HepG2 (cell line): ENCODE measurements at regions not wholly inside any gene's neighbourhood (a gene's known extent, or its start where the extent isn't known, plus 50 kb on each side); places are given as distances from the start of the nearest gene placed in this dataset.

Experiments
- ATAC-seq: fragments of 200-7000 bp; cut with Tn5 transposase; 3 replicates; pipeline ENCODE4 v1.9.1; 2020; ENCODE audit warnings: mild to moderate bottlenecking, moderate library complexity
- BruUV-seq: library from RNA; stranded (reverse); fragments of 400-500 nt; replicated peaks from 2 replicates; lab custom pipeline; 2021; lab: Mats Ljungman, UMichigan
- CTCF ChIA-PET: fragments of 300-600 bp; formaldehyde crosslinking; extraction: SDS; loops from one replicate; lab custom pipeline; 2021; ENCODE audit warnings: low total read pairs, inconsistent platforms, low intra/inter-chr PET ratio; lab: Yijun Ruan, JAX
- POLR2A ChIA-PET: fragments of 350-600 bp; sonication (Branson Sonifier 250); formaldehyde crosslinking; loops from one replicate; lab custom pipeline; 2020; ENCODE audit warnings: antibody characterized with exemption, inconsistent platforms; lab: Yijun Ruan, JAX
- DNase-seq: peaks from one replicate; pipeline ENCODE4 v3.0.0-alpha.2; 2015; ENCODE audit warnings: low spot score
- FAIRE-seq: peaks from 3 replicates; lab custom pipeline; 2011; peaks lifted over from hg19 to GRCh38; lab: Jason Lieb, UNC
- H2AFZ ChIP-seq: one replicate; pipeline ENCODE4 v1.6.1; 2011; ENCODE audit warnings: low read length, inconsistent platforms
- H3K27ac ChIP-seq: fragments of 300-600 bp; 3 replicates; pipeline ENCODE4 v1.8.0; 2011; ENCODE audit warnings: mixed run types, mild to moderate bottlenecking, mixed read lengths, low read length, inconsistent platforms; ENCODE audit not compliant: insufficient read depth; ENCODE audit errors: extremely low read length
- H3K27me3 ChIP-seq, 2 experiments: fragments of 200-600 bp in 1 of 2; 2 replicates in 1 of 2; 3 replicates in 1 of 2; pipeline versions ENCODE4 v1.6.0 to v1.8.0; 2011; ENCODE audit warnings: low read length in 2 of 2, mild to moderate bottlenecking in 2 of 2, moderate library complexity in 2 of 2, inconsistent platforms in 1 of 2; ENCODE audit not compliant: insufficient read depth in 2 of 2, control insufficient read depth in 1 of 2
- H3K36me3 ChIP-seq, 2 experiments: fragments of 200-600 bp in 1 of 2; replicated peaks in 1 of 2; 2 replicates in 1 of 2; 3 replicates in 1 of 2; pipeline versions ENCODE4 v1.5.1 to v1.8.0; 2011; ENCODE audit warnings: low read length in 2 of 2, inconsistent platforms in 1 of 2; ENCODE audit not compliant: insufficient read depth in 2 of 2, control insufficient read depth in 1 of 2
- H3K4me1 ChIP-seq: 2 replicates; pipeline ENCODE4 v1.5.1; 2012; ENCODE audit warnings: low read length, inconsistent platforms; ENCODE audit not compliant: insufficient read depth
- H3K4me2 ChIP-seq: 2 replicates; pipeline ENCODE4 v1.6.0; 2011; ENCODE audit warnings: low read depth, low read length, inconsistent platforms
- H3K4me3 ChIP-seq, 3 experiments: fragments of 200-600 bp in 1 of 3; sonication (generic), shearing (Covaris generic) in 1 of 3; replicated peaks in 1 of 3; 2 replicates each; pipeline ENCODE4 v1.5.1; 2011 to 2016; ENCODE audit warnings: low read length in 3 of 3, inconsistent platforms in 2 of 3, low read depth in 2 of 3, mild to moderate bottlenecking in 2 of 3, control low read depth in 1 of 3, mixed read lengths in 1 of 3; ENCODE audit not compliant: insufficient read depth in 1 of 3
- H3K79me2 ChIP-seq: one replicate; pipeline ENCODE4 v1.6.1; 2011; ENCODE audit warnings: low read length, inconsistent platforms; ENCODE audit not compliant: insufficient read depth
- H3K9ac ChIP-seq: 2 replicates; pipeline ENCODE4 v1.6.0; 2011; ENCODE audit warnings: mild to moderate bottlenecking, low read depth, low read length, inconsistent platforms; ENCODE audit not compliant: insufficient read depth
- H3K9me3 ChIP-seq: 2 replicates; pipeline ENCODE4 v1.5.1; 2012; ENCODE audit warnings: mild to moderate bottlenecking, low read length
- H4K20me1 ChIP-seq: 2 replicates; pipeline ENCODE4 v1.6.0; 2011; ENCODE audit warnings: inconsistent platforms, mild to moderate bottlenecking, low read length, moderate library complexity; ENCODE audit not compliant: insufficient read depth
- ARNT2 ChIP-seq: sonication (generic); formaldehyde crosslinking; IDR thresholded peaks from 2 replicates; pipeline ENCODE4 v1.8.0; 2022; ENCODE audit warnings: mild to moderate bottlenecking, low read depth, missing genetic modification reagents, moderate library complexity
- BRCA1 ChIP-seq: sonication (generic); formaldehyde crosslinking; IDR thresholded peaks from 2 replicates; pipeline ENCODE4 v1.4.0; 2020; ENCODE audit warnings: missing genetic modification reagents
- HCFC1 ChIP-seq: fragments of 150-350 bp; IDR thresholded peaks from 2 replicates; pipeline ENCODE4 v1.6.1; 2014; ENCODE audit warnings: low read depth, low read length
- KLF15 ChIP-seq: sonication (generic); formaldehyde crosslinking; IDR thresholded peaks from 2 replicates; pipeline ENCODE4 v1.8.1; 2023; ENCODE audit warnings: borderline replicate concordance, mild to moderate bottlenecking, inconsistent platforms, missing genetic modification reagents, mixed read lengths
- MEIS1 ChIP-seq: sonication (generic); formaldehyde crosslinking; IDR thresholded peaks from 2 replicates; pipeline ENCODE4 v1.9.0; 2021; ENCODE audit warnings: mild to moderate bottlenecking, missing genetic modification reagents, moderate library complexity, borderline replicate concordance
- SCMH1 ChIP-seq: sonication (generic); formaldehyde crosslinking; IDR thresholded peaks from 2 replicates; pipeline ENCODE4 v1.9.0; 2021; ENCODE audit warnings: missing genetic modification reagents, mild to moderate bottlenecking, borderline replicate concordance
- SETDB1 ChIP-seq: sonication (generic); formaldehyde crosslinking; IDR thresholded peaks from 2 replicates; pipeline ENCODE4 v1.5.1; 2020; ENCODE audit warnings: missing genetic modification reagents, mild to moderate bottlenecking, borderline replicate concordance
- ZBTB20 ChIP-seq: sonication (generic); formaldehyde crosslinking; IDR thresholded peaks from 2 replicates; pipeline ENCODE4 v1.8.1; 2023; ENCODE audit warnings: missing genetic modification reagents, low read depth, mild to moderate bottlenecking, borderline replicate concordance
- ZNF280D ChIP-seq: sonication (generic); formaldehyde crosslinking; IDR thresholded peaks from 2 replicates; pipeline ENCODE4 v1.5.1; 2020; ENCODE audit warnings: mild to moderate bottlenecking, missing genetic modification reagents
- ZNF3 ChIP-seq: IDR thresholded peaks from 2 replicates; pipeline ENCODE4 v1.7.0; 2017; ENCODE audit warnings: inconsistent platforms
- ZNF367 ChIP-seq: sonication (generic); formaldehyde crosslinking; IDR thresholded peaks from 2 replicates; pipeline ENCODE4 v1.4.0; 2020; ENCODE audit warnings: missing genetic modification reagents, borderline replicate concordance
- ZNF749 ChIP-seq: sonication (generic); formaldehyde crosslinking; IDR thresholded peaks from 2 replicates; pipeline ENCODE4 v1.8.0; 2022; ENCODE audit warnings: mild to moderate bottlenecking, missing genetic modification reagents, moderate library complexity, borderline replicate concordance
- ZNF792 ChIP-seq: IDR thresholded peaks from 2 replicates; pipeline ENCODE4 v1.6.1; 2016
- in situ Hi-C: cut with HindIII; loops from 2 replicates; pipeline ENCODE4 v1.10.0; 2017; ENCODE audit warnings: low pct_unique_long_range_greater_than_20kb; ENCODE audit not compliant: extremely low pct_ligation_motif_present
- intact Hi-C: fragments of 100-400 bp; cut with micrococcal nuclease; formaldehyde crosslinking; loops from one replicate; pipeline ENCODE4 v1.10.0; 2022; ENCODE audit not compliant: unreplicated experiment
- TF ChIP-seq, protein P1 (sequence below): sonication (generic); formaldehyde crosslinking; IDR thresholded peaks from 2 replicates; pipeline ENCODE4 v1.8.1; 2023; ENCODE audit warnings: mild to moderate bottlenecking, inconsistent platforms, moderate library complexity, missing genetic modification reagents, borderline replicate concordance
- TF ChIP-seq, protein P2 (sequence below): sonication (generic); formaldehyde crosslinking; conservative IDR thresholded peaks from 2 replicates; pipeline ENCODE4 v1.8.0; 2022; ENCODE audit warnings: mild to moderate bottlenecking, moderate library complexity, missing genetic modification reagents
- TF ChIP-seq, protein P3 (sequence below): sonication (generic); formaldehyde crosslinking; IDR thresholded peaks from 2 replicates; pipeline ENCODE4 v1.8.0; 2022; ENCODE audit warnings: missing genetic modification reagents, mild to moderate bottlenecking, inconsistent platforms, borderline replicate concordance

- H3K79me2 ChIP-seq, result no peaks in the 10 kb centered on the region
- no peaks in the 10 kb centered on the region for H3K4me1 ChIP-seq
- no peak for TF ChIP-seq HCFC1
- TF ChIP-seq MEIS1 (CRISPR knock-in tag), result no peak
- TF ChIP-seq ZNF792, result no peak
- TF ChIP-seq, protein P1, sequence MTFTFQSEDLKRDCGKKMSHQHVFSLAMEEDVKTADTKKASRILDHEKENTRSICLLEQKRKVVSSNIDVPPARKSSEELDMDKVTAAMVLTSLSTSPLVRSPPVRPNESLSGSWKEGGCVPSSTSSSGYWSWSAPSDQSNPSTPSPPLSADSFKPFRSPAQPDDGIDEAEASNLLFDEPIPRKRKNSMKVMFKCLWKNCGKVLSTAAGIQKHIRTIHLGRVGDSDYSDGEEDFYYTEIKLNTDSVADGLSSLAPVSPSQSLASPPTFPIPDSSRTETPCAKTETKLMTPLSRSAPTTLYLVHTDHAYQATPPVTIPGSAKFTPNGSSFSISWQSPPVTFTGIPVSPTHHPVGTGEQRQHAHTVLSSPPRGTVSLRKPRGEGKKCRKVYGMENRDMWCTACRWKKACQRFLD (CRISPR knock-in tag), result no peak
- no peak for TF ChIP-seq KLF15 (CRISPR knock-in tag)
- TF ChIP-seq, protein P2, sequence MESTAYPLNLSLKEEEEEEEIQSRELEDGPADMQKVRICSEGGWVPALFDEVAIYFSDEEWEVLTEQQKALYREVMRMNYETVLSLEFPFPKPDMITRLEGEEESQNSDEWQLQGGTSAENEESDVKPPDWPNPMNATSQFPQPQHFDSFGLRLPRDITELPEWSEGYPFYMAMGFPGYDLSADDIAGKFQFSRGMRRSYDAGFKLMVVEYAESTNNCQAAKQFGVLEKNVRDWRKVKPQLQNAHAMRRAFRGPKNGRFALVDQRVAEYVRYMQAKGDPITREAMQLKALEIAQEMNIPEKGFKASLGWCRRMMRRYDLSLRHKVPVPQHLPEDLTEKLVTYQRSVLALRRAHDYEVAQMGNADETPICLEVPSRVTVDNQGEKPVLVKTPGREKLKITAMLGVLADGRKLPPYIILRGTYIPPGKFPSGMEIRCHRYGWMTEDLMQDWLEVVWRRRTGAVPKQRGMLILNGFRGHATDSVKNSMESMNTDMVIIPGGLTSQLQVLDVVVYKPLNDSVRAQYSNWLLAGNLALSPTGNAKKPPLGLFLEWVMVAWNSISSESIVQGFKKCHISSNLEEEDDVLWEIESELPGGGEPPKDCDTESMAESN (CRISPR knock-in tag), result no peak
- no peak for TF ChIP-seq ZBTB20
- no peak for TF ChIP-seq SCMH1 (CRISPR knock-in tag)
- no peak for TF ChIP-seq SETDB1
- TF ChIP-seq ZNF280D (CRISPR knock-in tag), result no peak
- TF ChIP-seq BRCA1, result no peak
- TF ChIP-seq, protein P3, sequence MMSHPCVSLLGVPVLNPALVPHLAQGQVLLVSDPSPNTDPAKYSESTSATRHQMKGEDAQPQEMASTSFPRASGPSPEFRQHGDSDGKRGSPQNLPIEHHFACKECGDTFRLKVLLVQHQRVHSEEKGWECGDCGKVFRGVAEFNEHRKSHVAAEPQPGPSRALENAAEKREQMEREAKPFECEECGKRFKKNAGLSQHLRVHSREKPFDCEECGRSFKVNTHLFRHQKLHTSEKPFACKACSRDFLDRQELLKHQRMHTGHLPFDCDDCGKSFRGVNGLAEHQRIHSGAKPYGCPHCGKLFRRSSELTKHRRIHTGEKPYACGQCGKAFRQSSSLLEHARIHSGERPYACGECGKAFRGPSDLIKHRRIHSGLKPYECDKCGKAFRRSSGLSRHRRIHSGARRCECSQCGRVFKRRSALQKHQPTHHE (CRISPR knock-in tag), result no peak
- no peak for TF ChIP-seq ARNT2
- no peak for TF ChIP-seq ZNF749 (CRISPR knock-in tag)
- no peak for TF ChIP-seq ZNF3 (CRISPR knock-in tag)
- no peak for TF ChIP-seq ZNF367
- no peak overlapping the region for H3K4me2 ChIP-seq
- H2AFZ ChIP-seq, result no peak overlapping the region
- H3K9me3 ChIP-seq, result no peaks in the 10 kb centered on the region
- H4K20me1 ChIP-seq, result no peaks in the 10 kb centered on the region
- in situ Hi-C loops, result no loop called here
- H3K27ac ChIP-seq, result no peak overlapping the region
- CTCF ChIA-PET, result no interaction called here
- BruUV-seq, result no TSS peak
- H3K36me3 ChIP-seq, result no peaks in the 10 kb centered on the region
- no peak for ATAC-seq
- no peak overlapping the region for H3K4me3 ChIP-seq
- DNase-seq, result no peak
- POLR2A ChIA-PET, result no interaction called here
- H3K27me3 ChIP-seq, result no peaks in the 10 kb centered on the region
- intact Hi-C loops, result no loop called here
- no peak for FAIRE-seq
- H3K9ac ChIP-seq, result no peak overlapping the region
Measured at GRCh38 chr5:117266280-117266679, 691.7 kb upstream of the SEMA6A start.
